Skeletal muscle tissue (tissue), 3 donors: ENCODE measurements at regions not wholly inside any gene's neighbourhood (a gene's known extent, or its start where the extent isn't known, plus 50 kb on each side); places are given as distances from the start of the nearest gene placed in this dataset.

ENCODE experiments used
- H3K27ac ChIP-seq: one replicate; pipeline ENCODE4 v1.7.0; 2013; ENCODE audit warnings: mild to moderate bottlenecking, low read depth, low read length, inconsistent platforms
- H3K27me3 ChIP-seq, 3 donors: one replicate each; pipeline ENCODE4 v1.7.0; 2013; ENCODE audit warnings: low read length in 3 of 3; ENCODE audit not compliant: control insufficient read depth in 3 of 3, insufficient read depth in 3 of 3
- H3K36me3 ChIP-seq, 3 donors: one replicate each; pipeline ENCODE4 v1.7.0; 2013; ENCODE audit warnings: low read length in 3 of 3; ENCODE audit not compliant: control insufficient read depth in 3 of 3, insufficient read depth in 3 of 3
- H3K4me1 ChIP-seq, 3 donors: one replicate each; pipeline ENCODE4 v1.7.0; 2013; ENCODE audit warnings: low read length in 3 of 3, mild to moderate bottlenecking in 3 of 3; ENCODE audit not compliant: control insufficient read depth in 3 of 3, insufficient read depth in 3 of 3
- H3K4me3 ChIP-seq, 3 donors: one replicate each; pipeline ENCODE4 v1.7.0; 2013; ENCODE audit warnings: low read length in 3 of 3
- H3K9ac ChIP-seq, 3 donors: one replicate each; pipeline ENCODE4 v1.7.0; 2013; ENCODE audit warnings: low read length in 3 of 3, mild to moderate bottlenecking in 3 of 3, moderate library complexity in 2 of 3, low read depth in 1 of 3
- H3K9me3 ChIP-seq, 3 donors: one replicate each; pipeline ENCODE4 v1.7.0; 2013; ENCODE audit warnings: low read length in 3 of 3; ENCODE audit not compliant: control insufficient read depth in 3 of 3
- donor health status: Osteomylitis.

DNA sequence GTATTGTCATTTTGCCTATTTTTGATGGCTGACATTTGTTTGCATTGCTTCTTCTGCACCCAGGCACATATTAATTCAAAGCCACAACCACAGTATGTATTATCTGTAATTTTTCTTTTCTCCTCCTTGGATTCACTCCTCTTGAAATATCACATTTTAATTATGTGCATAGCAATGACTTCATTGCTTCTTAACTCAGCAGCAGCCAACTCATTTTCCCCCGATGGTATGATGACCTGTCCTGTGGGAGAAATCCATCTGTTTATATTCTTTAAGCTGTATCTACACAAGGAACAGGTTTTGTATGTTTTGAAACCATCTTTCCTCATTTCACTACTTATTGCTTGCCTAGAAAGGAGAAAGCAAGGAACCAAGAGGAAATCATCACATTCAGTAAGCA lies 588.8 kb downstream of the INHBA start:
- no peak overlapping the region for H3K4me3 ChIP-seq
- H3K27ac ChIP-seq, result no peak overlapping the region
- H3K9me3 ChIP-seq, result no peaks in the 10 kb centered on the region
- H3K9ac ChIP-seq, result no peak overlapping the region
- H3K27me3 ChIP-seq, result no peaks in the 10 kb centered on the region
- H3K4me1 ChIP-seq, result no peaks in the 10 kb centered on the region
- H3K36me3 ChIP-seq, result no peaks in the 10 kb centered on the region

DNA sequence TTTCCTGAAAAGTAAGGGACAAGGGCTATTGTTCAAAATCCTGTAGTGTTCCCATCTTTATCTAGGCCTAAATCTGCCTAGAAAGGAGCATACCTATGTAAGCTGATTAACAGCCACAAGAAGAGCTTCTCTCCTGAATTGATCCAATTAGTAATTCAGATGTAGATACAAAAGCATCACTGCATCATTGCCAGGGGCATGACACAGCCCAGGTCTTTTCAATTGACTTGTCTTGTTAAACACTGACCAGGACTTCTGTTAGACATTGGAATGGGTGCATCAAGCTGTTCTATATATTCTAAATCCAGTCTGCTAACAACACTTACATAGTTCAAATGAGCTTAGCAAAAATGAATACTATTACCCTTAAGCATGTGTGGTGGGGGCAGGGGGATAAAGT lies 589.2 kb downstream of the INHBA start:
- H3K4me1 ChIP-seq, result no peaks in the 10 kb centered on the region

DNA sequence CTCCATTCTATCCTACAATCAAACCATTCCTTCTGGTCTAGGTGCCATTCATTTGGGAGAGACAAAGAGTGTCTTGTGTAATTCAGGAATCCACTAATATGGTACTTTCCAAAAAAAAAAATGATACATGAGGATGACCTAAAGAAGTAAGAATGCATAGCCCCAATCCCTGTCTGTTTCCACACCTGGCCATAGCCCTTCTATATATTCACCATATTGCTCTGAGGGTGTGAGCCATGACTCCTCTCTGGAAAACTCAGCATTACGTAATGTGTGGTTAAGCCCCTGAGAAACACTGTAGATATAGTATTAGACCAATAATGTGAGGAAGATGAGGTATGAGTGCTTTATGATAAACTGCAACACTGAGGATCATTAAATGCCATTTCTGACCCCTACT lies 592.7 kb downstream of the INHBA start:
- H3K9ac ChIP-seq, result no peak overlapping the region

More for the DNA sequence above, 589.2 kb downstream of the INHBA start:
- H3K27me3 ChIP-seq, result no peaks in the 10 kb centered on the region
- H3K27ac ChIP-seq, result no peak overlapping the region
- no peaks in the 10 kb centered on the region for H3K9me3 ChIP-seq
- no peak overlapping the region for H3K9ac ChIP-seq
- H3K4me3 ChIP-seq, result no peak overlapping the region
- H3K36me3 ChIP-seq, result no peaks in the 10 kb centered on the region

DNA sequence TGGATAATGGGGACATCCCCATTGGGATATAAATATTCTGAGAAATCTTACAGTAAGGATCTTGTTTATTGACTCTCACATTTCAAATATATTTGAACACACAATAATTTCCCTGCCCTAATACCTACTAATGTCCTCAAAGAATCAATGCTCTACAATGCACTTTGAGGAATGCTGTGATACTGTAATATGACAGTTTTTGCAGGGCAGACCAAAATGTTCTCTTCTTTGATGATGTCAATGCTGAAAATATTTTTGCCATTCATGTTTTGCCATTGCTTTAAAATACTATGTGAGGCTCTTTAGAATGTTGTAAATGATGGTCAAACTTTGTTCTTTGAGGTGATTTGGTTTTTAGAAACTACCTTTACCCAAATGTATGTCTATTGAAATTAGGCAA lies 594.1 kb downstream of the INHBA start:
- Histone ChIP-seq H3K4me3 (no peak overlapping the region), H3K9me3 (no peaks in the 10 kb centered on the region), H3K36me3 (no peaks in the 10 kb centered on the region)

More for the DNA sequence above, 592.7 kb downstream of the INHBA start:
- Histone ChIP-seq H3K27me3 (no peaks in the 10 kb centered on the region), H3K4me3 (no peak overlapping the region), H3K36me3 (no peaks in the 10 kb centered on the region), H3K9me3 (no peaks in the 10 kb centered on the region), H3K27ac (no peak overlapping the region), H3K4me1 (no peaks in the 10 kb centered on the region)

DNA sequence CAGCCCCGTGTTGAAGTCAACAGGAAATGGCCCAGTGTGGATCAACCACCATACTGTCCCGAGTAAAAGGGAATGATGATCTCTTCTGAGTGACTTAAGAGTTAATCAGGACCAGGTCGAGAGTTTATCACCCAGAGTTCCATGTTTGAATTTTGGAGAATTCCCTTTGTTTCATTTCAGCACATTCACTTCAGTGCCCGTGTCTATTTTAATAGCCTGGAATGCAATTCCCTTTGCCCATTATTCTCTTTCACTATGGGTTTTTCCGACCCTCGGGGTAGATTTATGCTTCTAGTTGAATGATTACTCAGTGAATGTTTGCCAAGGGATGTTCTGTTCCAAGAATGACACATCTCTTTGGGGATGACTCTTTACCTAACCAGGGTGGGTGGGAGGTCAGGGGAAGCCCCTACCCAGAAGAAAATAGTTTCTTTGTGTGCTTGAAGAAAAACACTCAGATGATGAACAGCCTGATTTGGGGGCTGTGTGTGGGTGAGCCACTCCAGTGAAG lies 594.9 kb downstream of the INHBA start:
- Histone ChIP-seq H3K27me3 (no peaks in the 10 kb centered on the region), H3K9me3 (no peaks in the 10 kb centered on the region), H3K36me3 (no peaks in the 10 kb centered on the region), H3K4me1 (no peaks in the 10 kb centered on the region), H3K27ac (no peak overlapping the region), H3K9ac (no peak overlapping the region), H3K4me3 (no peak overlapping the region)

More for the DNA sequence above, 594.1 kb downstream of the INHBA start:
- Histone ChIP-seq H3K9ac (no peak overlapping the region), H3K27me3 (no peaks in the 10 kb centered on the region), H3K4me1 (no peaks in the 10 kb centered on the region), H3K27ac (no peak overlapping the region)

DNA sequence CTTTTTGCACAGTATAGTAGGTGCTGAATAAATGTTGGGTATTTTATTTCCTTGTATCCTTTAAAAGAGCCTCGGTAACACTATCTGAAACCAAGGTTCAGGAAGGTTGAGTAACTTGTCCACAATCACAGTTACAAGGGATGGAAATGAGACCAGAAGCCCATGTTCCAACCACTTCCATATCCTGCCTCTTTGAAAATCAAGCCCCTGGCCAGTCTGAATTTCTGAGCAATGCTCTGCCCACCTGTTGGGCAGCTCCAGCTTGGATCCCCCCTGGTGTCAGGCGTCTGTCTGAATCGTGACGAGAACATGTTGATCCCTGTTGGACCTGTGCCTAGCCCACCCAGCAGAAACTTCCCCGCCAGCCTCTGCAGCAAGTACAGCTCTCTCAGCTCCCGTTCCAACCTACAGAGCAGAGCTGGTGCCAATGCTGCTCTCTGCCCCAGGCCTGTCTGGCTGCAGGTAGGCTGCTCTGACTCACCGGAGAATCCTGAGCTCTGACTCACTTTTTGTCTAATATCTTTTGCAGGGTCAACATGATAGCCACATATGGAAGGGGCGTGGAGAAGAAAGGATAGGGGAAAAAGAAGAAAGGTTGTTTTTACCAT lies 595.5 kb downstream of the INHBA start:
- Histone ChIP-seq H3K27me3 (no peaks in the 10 kb centered on the region), H3K36me3 (no peaks in the 10 kb centered on the region), H3K4me1 (no peaks in the 10 kb centered on the region), H3K27ac (no peak overlapping the region), H3K9ac (no peak overlapping the region), H3K4me3 (no peak overlapping the region), H3K9me3 (no peaks in the 10 kb centered on the region)

DNA sequence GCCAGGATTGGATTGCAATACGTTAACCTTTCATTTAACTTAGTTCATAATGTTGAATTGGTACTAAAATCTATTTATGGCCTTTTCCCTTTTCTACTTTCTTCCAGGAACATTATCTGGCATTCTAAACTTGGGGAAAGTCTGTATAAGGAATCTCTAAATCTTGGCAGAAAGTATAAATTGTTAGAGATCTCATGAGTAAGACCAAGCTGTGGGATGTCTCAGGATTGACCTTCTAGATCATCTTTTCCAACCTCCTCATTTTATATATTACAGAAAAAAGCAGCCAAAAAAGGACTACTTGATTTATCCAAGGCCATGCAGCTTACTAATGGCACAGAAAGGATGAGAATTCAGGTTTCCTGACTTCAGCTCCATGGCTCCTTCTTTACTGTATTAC lies 598.3 kb downstream of the INHBA start:
- H3K27me3 ChIP-seq, result no peaks in the 10 kb centered on the region
- H3K4me3 ChIP-seq, result no peak overlapping the region
- H3K9ac ChIP-seq, result no peak overlapping the region
- H3K27ac ChIP-seq, result no peak overlapping the region
- no peaks in the 10 kb centered on the region for H3K9me3 ChIP-seq
- H3K36me3 ChIP-seq, result no peaks in the 10 kb centered on the region
- H3K4me1 ChIP-seq, result no peaks in the 10 kb centered on the region

DNA sequence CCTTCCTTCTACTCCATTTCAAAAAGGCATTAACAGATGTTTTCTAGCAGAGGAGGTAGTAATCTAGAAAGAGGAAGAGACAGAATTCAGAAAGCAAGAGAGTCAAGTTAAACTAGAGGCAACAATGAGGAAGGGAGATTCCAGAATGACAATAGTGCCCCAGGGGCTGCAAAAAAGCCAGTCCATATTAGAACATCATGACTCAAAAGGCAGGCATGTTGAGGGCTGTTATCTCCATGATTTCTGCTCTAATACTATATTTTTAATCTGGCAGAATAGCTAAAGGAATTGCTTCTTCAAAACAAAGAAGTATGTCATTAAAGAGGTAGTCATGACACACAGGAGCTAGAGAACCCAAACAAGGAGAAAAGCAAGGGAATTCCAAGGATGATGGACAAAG lies 599.6 kb downstream of the INHBA start:
- H3K36me3 ChIP-seq, result no peaks in the 10 kb centered on the region

DNA sequence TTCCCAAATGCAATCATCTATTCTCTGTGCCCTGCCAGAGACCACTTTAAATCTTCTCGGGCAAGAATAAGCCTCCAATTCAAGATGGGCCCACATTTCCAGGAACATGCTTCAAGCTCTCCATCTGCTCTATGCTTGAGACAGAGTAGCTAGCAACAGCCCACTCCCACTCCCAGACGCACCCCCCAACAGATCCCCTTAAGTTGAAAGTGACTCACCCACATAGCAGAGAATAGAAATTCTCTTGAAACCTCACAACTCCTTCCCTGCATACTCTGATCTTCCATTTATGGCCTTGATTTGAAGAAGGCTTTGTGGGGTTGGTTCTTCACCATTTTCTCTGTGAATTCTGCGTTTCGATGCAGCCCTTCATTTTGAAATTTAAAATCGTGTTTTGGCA lies 604.0 kb downstream of the INHBA start:
- H3K4me3 ChIP-seq, result no peak overlapping the region
- no peaks in the 10 kb centered on the region for H3K4me1 ChIP-seq
- H3K27me3 ChIP-seq, result no peaks in the 10 kb centered on the region
- no peaks in the 10 kb centered on the region for H3K36me3 ChIP-seq
- H3K9me3 ChIP-seq, result no peaks in the 10 kb centered on the region
- H3K9ac ChIP-seq, result no peak overlapping the region
- no peak overlapping the region for H3K27ac ChIP-seq

More for the DNA sequence above, 599.6 kb downstream of the INHBA start:
- Histone ChIP-seq H3K4me1 (no peaks in the 10 kb centered on the region), H3K9me3 (no peaks in the 10 kb centered on the region), H3K27ac (no peak overlapping the region), H3K27me3 (no peaks in the 10 kb centered on the region), H3K9ac (no peak overlapping the region), H3K4me3 (no peak overlapping the region)

DNA sequence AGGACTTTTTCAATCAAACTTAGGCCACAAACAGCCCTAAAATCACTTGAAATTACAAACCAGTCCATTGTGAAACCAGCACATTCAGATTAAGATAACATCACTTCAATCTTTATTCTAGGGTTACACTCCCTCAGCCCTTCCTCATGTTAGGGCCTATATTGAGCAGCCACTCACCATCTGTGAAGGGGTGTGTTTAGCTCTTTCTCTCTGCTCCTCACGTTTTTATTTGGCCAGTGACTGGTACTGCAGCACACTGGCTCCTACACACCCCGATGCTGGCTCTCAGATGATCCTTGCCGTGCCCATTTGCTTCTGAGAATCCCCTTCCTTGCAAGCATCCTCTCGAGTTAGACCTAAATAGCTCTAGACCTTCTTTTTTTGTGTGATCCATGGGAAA lies 604.5 kb downstream of the INHBA start:
- Histone ChIP-seq H3K27me3 (no peaks in the 10 kb centered on the region), H3K9me3 (no peaks in the 10 kb centered on the region), H3K9ac (no peak overlapping the region), H3K4me1 (no peaks in the 10 kb centered on the region), H3K27ac (no peak overlapping the region), H3K4me3 (no peak overlapping the region), H3K36me3 (no peaks in the 10 kb centered on the region)
